GM12891 (cell line): ENCODE measurements at regions not wholly inside any gene's neighbourhood (a gene's known extent, or its start where the extent isn't known, plus 50 kb on each side); places are given as distances from the start of the nearest gene placed in this dataset.

ENCODE experiments used
- POLR2A ChIP-seq: IDR thresholded peaks from 2 replicates; pipeline ENCODE4 v1.6.1; 2011; ENCODE audit warnings: low read depth, low read length, control low read depth
- POU2F2 ChIP-seq: IDR thresholded peaks from 2 replicates; pipeline ENCODE4 v1.6.1; 2011; ENCODE audit warnings: low read depth, mild to moderate bottlenecking, control low read depth, low read length, moderate library complexity

DNA sequence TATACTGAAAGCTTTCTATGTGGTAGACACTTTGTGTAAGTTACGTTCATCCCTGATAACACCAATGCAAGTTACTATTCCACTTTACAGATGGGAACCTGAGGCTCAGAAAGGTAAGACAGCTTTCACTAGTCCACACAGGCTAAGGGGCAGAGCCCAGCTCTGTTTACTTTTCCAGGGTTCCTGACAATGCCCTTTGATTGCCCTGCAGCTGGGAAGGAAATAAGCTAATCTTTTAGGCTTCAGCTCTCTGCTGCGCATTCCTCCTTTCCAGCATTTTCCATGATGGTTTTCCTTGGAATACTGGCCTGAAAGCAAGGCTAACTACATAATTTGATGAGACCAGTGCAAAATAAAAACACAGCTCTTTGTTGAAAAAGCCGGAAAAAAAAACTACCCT is 185.7 kb upstream of the BTG1 start:
- TF ChIP-seq POU2F2 (no peak), POLR2A (no peak)
